GM12864 (cell line): ENCODE measurements at regions not wholly inside any gene's neighbourhood (a gene's known extent, or its start where the extent isn't known, plus 50 kb on each side); places are given as distances from the start of the nearest gene placed in this dataset.

Experiments used
- DNase-seq: peaks from one replicate; pipeline ENCODE4 v3.0.0-alpha.2; 2011; ENCODE audit warnings: low read depth
- H3K4me3 ChIP-seq: 2 replicates; pipeline ENCODE4 v1.5.1; 2011; ENCODE audit warnings: mild to moderate bottlenecking, low read depth, low read length, control low read depth
- TF ChIP-seq, protein P1 (sequence below): IDR thresholded peaks from 2 replicates; pipeline ENCODE4 v1.5.1; 2011; ENCODE audit warnings: low read depth, mild to moderate bottlenecking, moderate library complexity, low read length, control low read depth, inconsistent platforms; ENCODE audit errors: missing control alignments

DNA sequence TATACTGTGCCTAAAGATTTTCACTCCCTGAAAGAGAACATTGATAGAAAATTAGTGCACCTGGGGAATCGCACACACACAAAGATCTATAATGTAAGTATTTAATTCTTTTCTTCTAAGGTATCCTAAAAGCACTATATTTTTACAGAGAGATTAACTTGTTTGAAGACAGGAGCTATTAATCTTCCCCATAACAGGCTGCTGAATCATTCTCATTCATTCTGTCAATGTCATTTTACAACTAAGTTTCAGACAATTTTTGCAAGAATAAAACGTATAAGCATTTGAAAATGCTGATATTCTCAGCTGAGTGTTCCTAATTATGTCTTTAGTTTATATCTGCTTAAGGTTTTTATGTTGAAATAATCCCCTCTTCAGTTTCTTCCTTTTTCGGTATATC is 776.7 kb downstream of the NXPH1 start:
- TF ChIP-seq, protein P1, sequence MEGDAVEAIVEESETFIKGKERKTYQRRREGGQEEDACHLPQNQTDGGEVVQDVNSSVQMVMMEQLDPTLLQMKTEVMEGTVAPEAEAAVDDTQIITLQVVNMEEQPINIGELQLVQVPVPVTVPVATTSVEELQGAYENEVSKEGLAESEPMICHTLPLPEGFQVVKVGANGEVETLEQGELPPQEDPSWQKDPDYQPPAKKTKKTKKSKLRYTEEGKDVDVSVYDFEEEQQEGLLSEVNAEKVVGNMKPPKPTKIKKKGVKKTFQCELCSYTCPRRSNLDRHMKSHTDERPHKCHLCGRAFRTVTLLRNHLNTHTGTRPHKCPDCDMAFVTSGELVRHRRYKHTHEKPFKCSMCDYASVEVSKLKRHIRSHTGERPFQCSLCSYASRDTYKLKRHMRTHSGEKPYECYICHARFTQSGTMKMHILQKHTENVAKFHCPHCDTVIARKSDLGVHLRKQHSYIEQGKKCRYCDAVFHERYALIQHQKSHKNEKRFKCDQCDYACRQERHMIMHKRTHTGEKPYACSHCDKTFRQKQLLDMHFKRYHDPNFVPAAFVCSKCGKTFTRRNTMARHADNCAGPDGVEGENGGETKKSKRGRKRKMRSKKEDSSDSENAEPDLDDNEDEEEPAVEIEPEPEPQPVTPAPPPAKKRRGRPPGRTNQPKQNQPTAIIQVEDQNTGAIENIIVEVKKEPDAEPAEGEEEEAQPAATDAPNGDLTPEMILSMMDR, result no peak
- DNase-seq, result no peak
- no peak overlapping the region for H3K4me3 ChIP-seq

DNA sequence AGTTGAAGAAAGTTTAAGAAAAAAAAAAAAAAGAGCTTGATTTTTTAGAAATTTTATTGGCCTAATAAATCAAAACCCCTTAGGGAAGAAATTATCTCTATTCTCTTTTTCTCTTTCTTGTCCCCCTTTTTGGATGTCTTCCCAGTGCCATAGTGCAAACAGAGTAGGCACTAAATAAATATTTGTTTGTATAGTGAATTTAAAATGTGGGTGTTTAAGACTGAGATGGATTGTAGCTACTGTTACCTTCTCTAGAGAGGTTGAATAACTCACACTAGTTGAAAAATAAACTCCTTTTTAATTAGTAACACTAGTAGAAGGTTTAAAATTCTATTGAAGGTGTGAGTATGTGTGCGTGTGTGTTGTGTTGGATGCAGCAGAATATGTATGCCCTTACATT is 783.8 kb downstream of the NXPH1 start:
- no peak for DNase-seq
- no peak overlapping the region for H3K4me3 ChIP-seq
- TF ChIP-seq, protein P1, result no peak

DNA sequence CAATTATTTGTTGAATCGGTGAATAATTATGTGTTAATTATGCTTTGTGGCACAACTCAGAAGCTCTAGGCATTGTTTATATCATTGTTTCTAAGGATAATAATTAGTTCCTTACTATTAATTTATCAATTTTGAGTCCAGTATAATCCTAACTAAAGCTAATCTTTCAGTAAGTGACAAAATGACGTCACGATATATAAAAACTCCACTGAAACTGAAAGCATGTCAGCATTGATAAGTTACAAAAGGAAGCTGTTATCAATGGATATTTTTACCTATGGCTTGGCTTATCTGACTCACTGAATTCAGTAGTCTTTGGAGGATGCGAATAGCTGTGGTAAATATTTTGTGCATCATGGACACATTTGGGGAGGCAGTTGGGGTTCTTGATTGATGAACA is 793.1 kb downstream of the NXPH1 start:
- TF ChIP-seq, protein P1, result no peak
- no peak overlapping the region for H3K4me3 ChIP-seq

DNA sequence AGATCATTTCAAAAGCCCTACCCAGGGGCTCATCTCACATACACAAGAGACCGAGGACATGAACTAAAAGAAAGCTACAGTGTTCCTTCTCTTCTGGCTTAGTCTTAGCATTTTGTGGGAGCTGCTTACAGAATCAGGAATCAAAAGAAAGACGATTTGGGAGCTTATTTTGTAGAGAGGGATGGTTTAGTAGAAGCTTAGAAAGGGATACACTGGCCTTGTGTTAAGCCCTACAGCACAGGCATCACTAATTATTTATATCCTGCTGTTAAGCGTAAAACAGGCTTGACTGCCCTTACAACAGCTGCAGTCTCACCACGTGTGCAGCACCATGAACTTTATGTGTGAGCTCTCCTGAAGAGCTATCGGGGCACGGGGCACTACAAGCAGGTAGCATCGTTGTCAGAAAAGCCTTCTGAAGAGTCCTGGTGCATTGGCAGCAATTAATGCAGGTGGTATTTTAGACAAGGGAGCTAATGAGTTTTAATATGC is 798.3 kb downstream of the NXPH1 start:
- no peak for DNase-seq
- no peak overlapping the region for H3K4me3 ChIP-seq
- TF ChIP-seq, protein P1, result no peak

More for the DNA sequence above, 793.1 kb downstream of the NXPH1 start:
- DNase-seq, result no peak

DNA sequence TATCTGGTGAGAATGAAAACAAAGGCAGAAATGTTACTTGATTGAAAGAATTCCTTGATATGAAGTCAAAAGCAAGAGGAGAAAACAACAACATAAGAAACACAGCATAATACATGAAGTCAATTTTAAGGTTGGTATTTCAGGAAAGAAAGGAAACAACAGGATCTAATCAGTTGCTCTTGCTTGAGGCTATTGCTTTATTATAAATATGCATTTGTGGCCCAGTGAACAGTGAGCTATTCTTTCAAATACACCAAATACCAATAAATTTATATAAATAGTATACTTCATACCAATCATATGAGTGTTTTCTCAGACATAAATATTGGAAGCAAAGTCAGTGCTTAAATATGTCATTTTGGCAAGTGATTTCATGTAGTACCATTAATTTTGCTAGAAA is 806.6 kb downstream of the NXPH1 start:
- TF ChIP-seq, protein P1, result no peak
- DNase-seq, result no peak
- H3K4me3 ChIP-seq, result no peak overlapping the region

DNA sequence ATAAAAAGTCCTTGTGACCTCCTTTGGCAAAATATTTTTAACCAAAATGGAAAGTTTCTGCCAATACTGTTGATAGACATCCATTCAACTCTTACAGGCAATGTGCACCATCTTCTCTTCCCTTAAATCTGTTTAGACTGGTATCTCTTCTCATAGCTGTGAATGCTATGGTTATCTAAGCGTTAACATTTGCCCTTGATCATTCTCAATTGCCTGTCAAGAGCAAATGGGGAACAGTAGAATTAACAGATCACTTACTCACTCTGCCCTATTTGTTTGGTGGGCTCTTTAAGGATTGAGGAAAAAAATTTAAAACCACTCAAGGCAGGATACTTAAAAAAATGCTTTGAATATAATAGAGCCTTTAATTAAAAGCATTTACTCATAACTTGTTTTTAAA is 808.4 kb downstream of the NXPH1 start:
- H3K4me3 ChIP-seq, result no peak overlapping the region
- TF ChIP-seq, protein P1, result no peak
- DNase-seq, result no peak

DNA sequence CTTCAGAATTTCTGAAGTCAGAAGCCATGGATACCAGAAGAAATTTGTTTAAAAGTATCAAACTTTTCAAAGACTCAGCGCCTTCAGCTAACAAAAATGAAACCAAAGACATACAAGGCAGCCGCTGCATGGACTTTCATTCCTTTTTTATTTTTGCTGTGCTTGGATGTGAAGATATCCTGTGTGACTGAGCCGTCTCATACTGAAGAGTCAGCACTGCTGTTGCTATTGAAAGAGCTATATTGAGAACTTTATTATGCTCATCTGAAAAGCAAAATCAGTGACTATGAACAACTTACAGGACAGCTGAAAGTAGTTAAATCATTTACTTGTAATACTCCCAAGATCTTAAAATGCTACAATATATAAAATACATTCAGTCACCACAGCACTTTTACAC is 809.2 kb downstream of the NXPH1 start:
- TF ChIP-seq, protein P1, result no peak
- DNase-seq, result no peak
- no peak overlapping the region for H3K4me3 ChIP-seq
